NB4 (cell line): ENCODE measurements at regions not wholly inside any gene's neighbourhood (a gene's known extent, or its start where the extent isn't known, plus 50 kb on each side); places are given as distances from the start of the nearest gene placed in this dataset.

ENCODE experiments used
- CTCF ChIP-seq: IDR thresholded peaks from one replicate; pipeline ENCODE4 v1.5.1; 2012; ENCODE audit warnings: low read depth, low read length
- POLR2A ChIP-seq: IDR thresholded peaks from 2 replicates; pipeline ENCODE4 v1.6.1; 2011; ENCODE audit warnings: mild to moderate bottlenecking; ENCODE audit not compliant: insufficient read length; ENCODE audit errors: extremely low read depth
- TF ChIP-seq, protein P1 (sequence below): IDR thresholded peaks from 2 replicates; pipeline ENCODE4 v1.6.1; 2011; ENCODE audit warnings: low read depth, low read length

- TF ChIP-seq CTCF (no peak), POLR2A (no peak)
- TF ChIP-seq, protein P1, sequence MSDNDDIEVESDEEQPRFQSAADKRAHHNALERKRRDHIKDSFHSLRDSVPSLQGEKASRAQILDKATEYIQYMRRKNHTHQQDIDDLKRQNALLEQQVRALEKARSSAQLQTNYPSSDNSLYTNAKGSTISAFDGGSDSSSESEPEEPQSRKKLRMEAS: no peak
Measured at GRCh38 chr6:40887792-40888340, 151.2 kb downstream of the UNC5CL start.
